ENCODE measurements at regions not wholly inside any gene's neighbourhood (a gene's known extent, or its start where the extent isn't known, plus 50 kb on each side); places are given as distances from the start of the nearest gene placed in this dataset.
"Not testable (repeated sequence)": the region's sequence is repeated elsewhere in the genome, so short reads cannot be mapped to it uniquely, and the experiment has no call there.

- DNase-seq (ENCODE audit: low spot score); CTCF ChIA-PET; H3K9me3 Mint-ChIP-seq; POLR2A ChIA-PET; H3K36me3 Mint-ChIP-seq; H3K4me1 Mint-ChIP-seq; H3K4me3 Mint-ChIP-seq; H3K27ac Mint-ChIP-seq; ATAC-seq: not testable (repeated sequence)
- H3K27me3 Mint-ChIP-seq (ENCODE audit: low read depth), result peaks cover 64% of the 10 kb centered on the region
Measured at GRCh38 chr2:75875606-75876005, 164.9 kb upstream of the GCFC2 start.

GRCh38 chr2:75871762-75872614 lies 161.3 kb upstream of the GCFC2 start:
- CTCF ChIA-PET; H3K9me3 Mint-ChIP-seq; POLR2A ChIA-PET; H3K4me3 Mint-ChIP-seq; H3K36me3 Mint-ChIP-seq; H3K27ac Mint-ChIP-seq; ATAC-seq; DNase-seq (ENCODE audit: low spot score): not testable (repeated sequence)
- H3K27me3 Mint-ChIP-seq (ENCODE audit: low read depth), result peaks cover 96% of the 10 kb centered on the region
- H3K4me1 Mint-ChIP-seq, result peaks cover 17% of the 10 kb centered on the region

- CTCF ChIA-PET, result interaction anchor here (1.0 to 1.2 kb wide), 2 partner anchors 26 to 141 kb away, joined by 3 to 6 read pairs; no protein-coding TSS in a partner anchor
- TF ChIP-seq ZNF121 (CRISPR knock-in tag; IDR thresholded peaks at IDR 0.05) (peak; percentile 70; the same call in 1 of the 2 replicates), ZNF671 (CRISPR knock-in tag; IDR thresholded peaks at IDR 0.05) (no peak), USF2 (CRISPR knock-in tag; IDR thresholded peaks at IDR 0.05) (no peak), MXD4 (CRISPR knock-in tag; IDR thresholded peaks at IDR 0.05; ENCODE audit: borderline replicate concordance) (no peak)
Measured at GRCh38 chr2:75870651-75871137, 160.0 kb upstream of the GCFC2 start.

GRCh38 chr2:75870133-75870532 lies 159.4 kb upstream of the GCFC2 start:
- TF ChIP-seq ARID4B (CRISPR knock-in tag; IDR thresholded peaks at IDR 0.05; ENCODE audit: borderline replicate concordance), result no peak
- peak; percentile 86 for TF ChIP-seq ZMAT4 (CRISPR knock-in tag; IDR thresholded peaks at IDR 0.05)
- DNase-seq (ENCODE audit: low spot score) (no peak), ATAC-seq (peak; percentile 76)
- Mint-ChIP-seq H3K27me3 (ENCODE audit: low read depth) (peaks cover 98% of the 10 kb centered on the region), H3K27ac (no peak overlapping the region), H3K4me1 (peaks cover 17% of the 10 kb centered on the region), H3K4me3 (no peak overlapping the region), H3K36me3 (no peaks in the 10 kb centered on the region), H3K9me3 (no peaks in the 10 kb centered on the region)
- POLR2A ChIA-PET, result no interaction called here
- CTCF ChIA-PET, result interaction anchor here (1.0 to 1.2 kb wide), 2 partner anchors 26 to 140 kb away, joined by 3 to 6 read pairs; no protein-coding TSS in a partner anchor

More at GRCh38 chr2:75870651-75871137, 160.0 kb upstream of the GCFC2 start:
- Mint-ChIP-seq H3K4me3 (no peak overlapping the region), H3K4me1 (peaks cover 17% of the 10 kb centered on the region), H3K27me3 (ENCODE audit: low read depth) (peaks cover 99% of the 10 kb centered on the region), H3K36me3 (no peaks in the 10 kb centered on the region), H3K27ac (no peak overlapping the region), H3K9me3 (no peaks in the 10 kb centered on the region)
- POLR2A ChIA-PET, result no interaction called here
- DNase-seq (ENCODE audit: low spot score) (no peak), ATAC-seq (peak; percentile 59)

- no peak for ATAC-seq
- Mint-ChIP-seq H3K36me3 (no peaks in the 10 kb centered on the region), H3K27ac (no peak overlapping the region)
Measured at GRCh38 chr2:75865702-75866101, 155.0 kb upstream of the GCFC2 start.

More at GRCh38 chr2:75865702-75866101, 155.0 kb upstream of the GCFC2 start:
- peaks cover 13% of the 10 kb centered on the region for H3K4me1 Mint-ChIP-seq
- no peak for DNase-seq (ENCODE audit: low spot score)
- POLR2A ChIA-PET, result no interaction called here
- peaks cover 83% of the 10 kb centered on the region for H3K27me3 Mint-ChIP-seq (ENCODE audit: low read depth)
- CTCF ChIA-PET, result no interaction called here
- TF ChIP-seq ZNF121 (CRISPR knock-in tag; IDR thresholded peaks at IDR 0.05) (no peak), AFF4 (CRISPR knock-in tag; IDR thresholded peaks at IDR 0.05; ENCODE audit: borderline replicate concordance) (no peak), RELA (CRISPR knock-in tag; IDR thresholded peaks at IDR 0.05; ENCODE audit: borderline replicate concordance) (no peak), CBFB (CRISPR knock-in tag; IDR thresholded peaks at IDR 0.05; ENCODE audit: low read depth) (no peak), FOXP1 (CRISPR knock-in tag; IDR thresholded peaks at IDR 0.05; ENCODE audit: borderline replicate concordance) (no peak), JAZF1 (CRISPR knock-in tag; IDR thresholded peaks at IDR 0.05) (no peak), FOXJ3 (CRISPR knock-in tag; IDR thresholded peaks at IDR 0.05; ENCODE audit: borderline replicate concordance) (no peak), MYBL2 (CRISPR knock-in tag; IDR thresholded peaks at IDR 0.05) (no peak)
- H3K9me3 Mint-ChIP-seq, result no peaks in the 10 kb centered on the region
- H3K4me3 Mint-ChIP-seq, result no peak overlapping the region
